ENCODE measurements at regions not wholly inside any gene's neighbourhood (a gene's known extent, or its start where the extent isn't known, plus 50 kb on each side); places are given as distances from the start of the nearest gene placed in this dataset.

DNA sequence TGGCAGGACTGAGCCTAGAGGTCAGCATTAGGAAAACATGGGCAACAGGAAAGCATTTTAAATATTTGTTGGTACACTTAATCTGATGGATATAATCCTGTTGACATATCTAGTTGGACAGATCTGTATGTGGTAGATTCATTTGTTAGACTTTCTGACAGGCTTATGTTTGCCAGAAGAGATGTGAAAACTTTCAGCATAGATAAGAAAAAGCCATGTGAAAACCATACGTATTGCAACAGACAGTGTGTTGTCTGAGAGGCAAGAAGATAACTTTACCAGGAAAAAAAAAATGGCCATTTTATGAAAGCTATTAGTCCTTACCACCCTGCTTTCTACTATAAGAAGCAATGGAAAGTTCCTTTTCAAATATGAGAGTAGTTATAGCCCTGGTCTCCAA lies 1902.2 kb upstream of the C9orf72 start:
- TF ChIP-seq, protein P1, sequence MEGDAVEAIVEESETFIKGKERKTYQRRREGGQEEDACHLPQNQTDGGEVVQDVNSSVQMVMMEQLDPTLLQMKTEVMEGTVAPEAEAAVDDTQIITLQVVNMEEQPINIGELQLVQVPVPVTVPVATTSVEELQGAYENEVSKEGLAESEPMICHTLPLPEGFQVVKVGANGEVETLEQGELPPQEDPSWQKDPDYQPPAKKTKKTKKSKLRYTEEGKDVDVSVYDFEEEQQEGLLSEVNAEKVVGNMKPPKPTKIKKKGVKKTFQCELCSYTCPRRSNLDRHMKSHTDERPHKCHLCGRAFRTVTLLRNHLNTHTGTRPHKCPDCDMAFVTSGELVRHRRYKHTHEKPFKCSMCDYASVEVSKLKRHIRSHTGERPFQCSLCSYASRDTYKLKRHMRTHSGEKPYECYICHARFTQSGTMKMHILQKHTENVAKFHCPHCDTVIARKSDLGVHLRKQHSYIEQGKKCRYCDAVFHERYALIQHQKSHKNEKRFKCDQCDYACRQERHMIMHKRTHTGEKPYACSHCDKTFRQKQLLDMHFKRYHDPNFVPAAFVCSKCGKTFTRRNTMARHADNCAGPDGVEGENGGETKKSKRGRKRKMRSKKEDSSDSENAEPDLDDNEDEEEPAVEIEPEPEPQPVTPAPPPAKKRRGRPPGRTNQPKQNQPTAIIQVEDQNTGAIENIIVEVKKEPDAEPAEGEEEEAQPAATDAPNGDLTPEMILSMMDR (IDR thresholded peaks at IDR 0.05; ENCODE audit: low read depth, low read length): no peak
- Histone ChIP-seq H3K4me1 (no peaks in the 10 kb centered on the region), H3K9me3 (no peaks in the 10 kb centered on the region), H3K4me3 (ENCODE audit: low read depth, low read length) (no peak overlapping the region), H3K27me3 (no peaks in the 10 kb centered on the region), H3K36me3 (no peaks in the 10 kb centered on the region)
- DNase-seq: no peak

DNA sequence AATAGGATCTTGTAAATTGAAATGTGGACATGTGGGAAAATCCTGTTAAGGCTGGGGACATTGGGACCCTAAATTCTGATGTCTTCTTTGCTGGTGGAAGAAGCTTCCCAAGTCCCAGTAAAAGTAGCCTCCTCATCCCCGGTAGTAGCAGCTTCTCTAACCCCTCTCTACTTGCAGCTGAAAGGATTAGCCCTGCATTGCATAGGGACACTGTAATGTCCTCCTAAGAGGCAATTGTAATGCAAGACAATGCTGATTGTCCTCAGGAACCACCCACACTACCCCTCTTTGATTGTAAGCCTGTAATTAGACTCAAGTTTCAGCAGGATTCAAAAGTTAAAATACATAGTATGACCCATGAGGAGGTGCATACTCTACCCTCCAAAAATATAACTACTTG lies 1938.4 kb upstream of the C9orf72 start:
- no peaks in the 10 kb centered on the region for H3K4me1 ChIP-seq
- no peaks in the 10 kb centered on the region for H3K36me3 ChIP-seq
- no peak overlapping the region for H3K4me3 ChIP-seq (ENCODE audit: low read depth, low read length)
- no peaks in the 10 kb centered on the region for H3K27me3 ChIP-seq
- TF ChIP-seq, protein P1 (IDR thresholded peaks at IDR 0.05; ENCODE audit: low read depth, low read length): no peak
- no peaks in the 10 kb centered on the region for H3K9me3 ChIP-seq
- DNase-seq: no peak

DNA sequence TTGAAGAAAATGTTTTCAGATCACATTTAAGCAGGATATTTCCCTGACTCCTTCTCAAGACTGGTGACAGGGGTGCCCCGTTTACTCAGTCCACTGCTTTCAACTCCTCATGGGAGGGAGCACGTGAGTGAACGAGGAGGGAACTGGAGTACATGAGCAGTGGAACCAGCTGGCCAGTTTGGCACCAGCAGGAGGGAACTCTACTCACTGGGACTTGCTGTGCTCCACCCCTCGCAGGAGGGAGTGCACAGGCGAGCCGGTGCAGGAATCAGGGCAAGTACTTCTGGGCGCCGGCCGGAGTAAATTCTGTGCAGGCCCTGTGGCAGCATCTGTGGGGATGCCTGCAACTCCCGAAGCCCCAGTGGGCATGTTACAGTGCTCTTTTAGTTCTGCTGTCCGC lies 1941.1 kb upstream of the C9orf72 start:
- TF ChIP-seq, protein P1 (IDR thresholded peaks at IDR 0.05; ENCODE audit: low read depth, low read length): no peak
- H3K4me3 ChIP-seq (ENCODE audit: low read depth, low read length): no peak overlapping the region
- DNase-seq: no peak

DNA sequence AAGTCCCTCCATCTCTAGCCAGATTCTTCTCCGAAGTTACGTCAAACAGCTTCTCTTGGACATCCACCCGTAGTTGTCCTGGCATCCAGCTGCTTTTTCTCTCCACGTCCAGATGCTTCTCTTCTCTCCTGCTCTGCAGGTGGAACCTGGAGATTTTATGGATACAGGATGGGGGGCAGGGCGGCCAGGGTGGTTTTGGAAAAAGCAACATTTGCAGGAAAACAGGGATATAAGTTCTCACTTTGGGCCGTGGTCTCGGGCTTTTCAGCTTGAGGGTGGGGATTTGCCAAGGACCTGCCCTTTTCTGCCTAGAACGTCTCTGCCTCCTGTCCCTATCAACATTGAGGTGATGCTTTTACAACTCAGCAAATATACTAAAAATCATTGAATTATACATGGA lies 1941.6 kb upstream of the C9orf72 start:
- TF ChIP-seq, protein P1 (IDR thresholded peaks at IDR 0.05; ENCODE audit: low read depth, low read length): no peak
- Histone ChIP-seq H3K27me3 (no peaks in the 10 kb centered on the region), H3K4me1 (no peaks in the 10 kb centered on the region), H3K4me3 (ENCODE audit: low read depth, low read length) (no peak overlapping the region), H3K9me3 (no peaks in the 10 kb centered on the region), H3K36me3 (no peaks in the 10 kb centered on the region)
- no peak for DNase-seq

More for the DNA sequence above, 1941.1 kb upstream of the C9orf72 start:
- Histone ChIP-seq H3K27me3 (no peaks in the 10 kb centered on the region), H3K4me1 (no peaks in the 10 kb centered on the region), H3K9me3 (no peaks in the 10 kb centered on the region), H3K36me3 (no peaks in the 10 kb centered on the region)

DNA sequence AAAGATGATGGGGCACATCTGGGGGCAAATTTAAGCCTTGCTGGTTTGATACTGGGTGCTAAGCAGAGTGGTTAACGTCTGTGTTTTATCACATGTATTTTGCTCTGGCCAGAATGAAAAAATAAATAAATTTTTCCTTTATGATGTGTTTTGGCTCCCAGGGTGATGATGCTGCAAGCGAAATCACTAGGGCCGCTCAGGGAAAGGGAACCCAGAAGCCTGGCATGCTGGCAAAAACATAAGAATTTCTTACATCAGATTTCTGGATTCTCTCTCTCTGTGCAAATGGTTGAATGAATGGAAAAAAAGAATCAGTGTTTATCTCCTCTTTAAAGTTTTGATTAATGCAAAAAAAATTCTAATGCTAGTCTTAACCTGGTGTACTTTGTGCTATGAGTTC lies 1975.2 kb upstream of the C9orf72 start:
- DNase-seq: no peak
- TF ChIP-seq, protein P1 (IDR thresholded peaks at IDR 0.05; ENCODE audit: low read depth, low read length): no peak
- H3K9me3 ChIP-seq: no peaks in the 10 kb centered on the region
- H3K36me3 ChIP-seq: no peaks in the 10 kb centered on the region
- H3K4me1 ChIP-seq: no peaks in the 10 kb centered on the region
- H3K4me3 ChIP-seq (ENCODE audit: low read depth, low read length): no peak overlapping the region
- H3K27me3 ChIP-seq: no peaks in the 10 kb centered on the region

DNA sequence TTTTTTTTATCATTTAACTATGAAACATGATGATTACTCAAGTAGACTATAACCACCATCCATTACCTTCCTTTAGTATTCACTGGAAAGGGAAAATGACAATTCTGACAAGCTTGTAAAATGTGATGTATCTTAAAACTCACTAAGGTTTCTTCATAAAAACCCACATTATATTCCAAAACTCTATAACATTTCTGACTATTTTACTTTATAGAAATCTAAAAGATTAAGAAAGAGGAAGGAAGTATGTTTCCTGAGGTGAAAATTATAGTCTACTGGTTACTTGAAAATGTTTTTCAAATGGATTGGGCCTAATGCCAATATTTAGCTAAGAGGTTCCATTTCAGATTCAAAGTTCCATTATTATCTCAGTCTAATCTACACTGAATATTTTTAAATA lies 1982.2 kb upstream of the C9orf72 start:
- Histone ChIP-seq H3K4me3 (ENCODE audit: low read depth, low read length) (no peak overlapping the region), H3K27me3 (no peaks in the 10 kb centered on the region), H3K4me1 (no peaks in the 10 kb centered on the region), H3K36me3 (no peaks in the 10 kb centered on the region), H3K9me3 (no peaks in the 10 kb centered on the region)
- no peak for DNase-seq
- TF ChIP-seq, protein P1 (IDR thresholded peaks at IDR 0.05; ENCODE audit: low read depth, low read length): no peak
